ENCODE measurements at regions not wholly inside any gene's neighbourhood (a gene's known extent, or its start where the extent isn't known, plus 50 kb on each side); places are given as distances from the start of the nearest gene placed in this dataset.

GRCh38 chr2:144026753-144027152, 493.2 kb downstream of the ZEB2 start:
- Histone ChIP-seq H3K79me2 (ENCODE audit: control insufficient read depth, insufficient read depth, low read length) (no peaks in the 10 kb centered on the region), H4K20me1 (replicated peaks; ENCODE audit: control insufficient read depth, insufficient read depth, low read length) (no peaks in the 10 kb centered on the region), H3K27ac (ENCODE audit: extremely low read depth, low read depth, low read length) (no peak overlapping the region), H3K4me2 (ENCODE audit: insufficient read depth, low read length) (no peak overlapping the region), H3K9ac (ENCODE audit: insufficient read depth in 1 of 2, low read depth in 2 of 2, low read length in 2 of 2) (no peak overlapping the region), H3K4me1 (replicated peaks in 1 of 2; ENCODE audit: control insufficient read depth in 2 of 2, insufficient read depth in 2 of 2, low read length in 2 of 2) (no peaks in the 10 kb centered on the region), H3K4me3 (no peak overlapping the region), H3K9me1 (ENCODE audit: control insufficient read depth, insufficient read depth, low read length) (no peaks in the 10 kb centered on the region), H3K36me3 (ENCODE audit: control insufficient read depth, insufficient read depth, low read length) (no peaks in the 10 kb centered on the region), H3K9me3 (replicated peaks; ENCODE audit: control insufficient read depth, insufficient read depth, low read depth, low read length) (no peaks in the 10 kb centered on the region), H3K27me3 (ENCODE audit: control insufficient read depth in 2 of 2, insufficient read depth in 2 of 2, low read length in 2 of 2) (no peaks in the 10 kb centered on the region), H2AFZ (ENCODE audit: low read depth, low read length) (no peak overlapping the region)
- CTCF ChIA-PET (ENCODE audit: low intra/inter-chr PET ratio), result no interaction called here
- no peak for DNase-seq (ENCODE audit: extremely low read depth in 1 of 4, low spot score in 3 of 4)
- POLR2A ChIA-PET, result no interaction called here
- no peak for ATAC-seq
- TF ChIP-seq HMBOX1 (IDR thresholded peaks at IDR 0.05) (no peak), ELF2 (CRISPR knock-in tag; IDR thresholded peaks at IDR 0.05) (no peak), MAFF (IDR thresholded peaks at IDR 0.05; ENCODE audit: low read length) (no peak), HEY1 (CRISPR knock-in tag; IDR thresholded peaks at IDR 0.05; ENCODE audit: borderline replicate concordance) (no peak)
- 50% methylated on average over 1 of the region's 1 CpG for WGBS (ENCODE audit: insufficient coverage, low coverage, missing lambda C conversion rate)
- in situ Hi-C loops (cut with MboI) (no loop called here), intact Hi-C loops (cut with micrococcal nuclease) (no loop called here)
- BruUV-seq (replicated peaks), result no TSS peak
- no peak for FAIRE-seq

- peak overlapping the region; percentile 71 for H2AFZ ChIP-seq (ENCODE audit: low read depth, low read length)
- 62% methylated on average over 6 of the region's 6 CpGs for WGBS (ENCODE audit: insufficient coverage, low coverage, missing lambda C conversion rate)
Measured at GRCh38 chr2:144020047-144020446, 499.9 kb downstream of the ZEB2 start.

More at GRCh38 chr2:144020047-144020446, 499.9 kb downstream of the ZEB2 start:
- H3K9me1 ChIP-seq (ENCODE audit: control insufficient read depth, insufficient read depth, low read length), result no peaks in the 10 kb centered on the region
- in situ Hi-C loops (cut with MboI) (no loop called here), intact Hi-C loops (cut with micrococcal nuclease) (no loop called here)
- BruUV-seq (replicated peaks), result no TSS peak
- no peak overlapping the region for H3K4me3 ChIP-seq
- CTCF ChIA-PET (ENCODE audit: low intra/inter-chr PET ratio), result no interaction called here
- peaks cover 0 to 3% of the 10 kb centered on the region in 2 experiments; a peak in 2 of 5 replicates for H3K4me1 ChIP-seq (replicated peaks in 1 of 2; ENCODE audit: control insufficient read depth in 2 of 2, insufficient read depth in 2 of 2, low read length in 2 of 2)
- DNase-seq (ENCODE audit: extremely low read depth in 1 of 4, low spot score in 3 of 4), result peak in 1 of 4 experiments; percentile 37
- FAIRE-seq, result peak; percentile 15
- peak overlapping the region; percentile 18; the same call in 1 of the 3 replicates for H3K27ac ChIP-seq (ENCODE audit: extremely low read depth, low read depth, low read length)
- no peaks in the 10 kb centered on the region for H3K36me3 ChIP-seq (ENCODE audit: control insufficient read depth, insufficient read depth, low read length)
- H3K9ac ChIP-seq (ENCODE audit: insufficient read depth in 1 of 2, low read depth in 2 of 2, low read length in 2 of 2), result no peak overlapping the region
- no peaks in the 10 kb centered on the region for H3K79me2 ChIP-seq (ENCODE audit: control insufficient read depth, insufficient read depth, low read length)
- ATAC-seq, result peak; percentile 83
- no peaks in the 10 kb centered on the region for H3K27me3 ChIP-seq (ENCODE audit: control insufficient read depth in 2 of 2, insufficient read depth in 2 of 2, low read length in 2 of 2)
- H3K9me3 ChIP-seq (replicated peaks; ENCODE audit: control insufficient read depth, insufficient read depth, low read depth, low read length), result no peaks in the 10 kb centered on the region
- H4K20me1 ChIP-seq (replicated peaks; ENCODE audit: control insufficient read depth, insufficient read depth, low read length), result no peaks in the 10 kb centered on the region
- H3K4me2 ChIP-seq (ENCODE audit: insufficient read depth, low read length), result peak overlapping the region; percentile 4; the same call in 1 of the 2 replicates
- TF ChIP-seq ZNF217 (CRISPR knock-in tag; IDR thresholded peaks at IDR 0.05) (no peak), ZBTB5 (IDR thresholded peaks at IDR 0.05) (peak; percentile 67; the same call in 1 of the 2 replicates)
- TF ChIP-seq, protein P1, sequence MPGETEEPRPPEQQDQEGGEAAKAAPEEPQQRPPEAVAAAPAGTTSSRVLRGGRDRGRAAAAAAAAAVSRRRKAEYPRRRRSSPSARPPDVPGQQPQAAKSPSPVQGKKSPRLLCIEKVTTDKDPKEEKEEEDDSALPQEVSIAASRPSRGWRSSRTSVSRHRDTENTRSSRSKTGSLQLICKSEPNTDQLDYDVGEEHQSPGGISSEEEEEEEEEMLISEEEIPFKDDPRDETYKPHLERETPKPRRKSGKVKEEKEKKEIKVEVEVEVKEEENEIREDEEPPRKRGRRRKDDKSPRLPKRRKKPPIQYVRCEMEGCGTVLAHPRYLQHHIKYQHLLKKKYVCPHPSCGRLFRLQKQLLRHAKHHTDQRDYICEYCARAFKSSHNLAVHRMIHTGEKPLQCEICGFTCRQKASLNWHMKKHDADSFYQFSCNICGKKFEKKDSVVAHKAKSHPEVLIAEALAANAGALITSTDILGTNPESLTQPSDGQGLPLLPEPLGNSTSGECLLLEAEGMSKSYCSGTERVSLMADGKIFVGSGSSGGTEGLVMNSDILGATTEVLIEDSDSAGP (CRISPR knock-in tag; IDR thresholded peaks at IDR 0.05), result peak; percentile 85
- POLR2A ChIA-PET, result no interaction called here
